ENCODE measurements at regions not wholly inside any gene's neighbourhood (a gene's known extent, or its start where the extent isn't known, plus 50 kb on each side); places are given as distances from the start of the nearest gene placed in this dataset.

DNA sequence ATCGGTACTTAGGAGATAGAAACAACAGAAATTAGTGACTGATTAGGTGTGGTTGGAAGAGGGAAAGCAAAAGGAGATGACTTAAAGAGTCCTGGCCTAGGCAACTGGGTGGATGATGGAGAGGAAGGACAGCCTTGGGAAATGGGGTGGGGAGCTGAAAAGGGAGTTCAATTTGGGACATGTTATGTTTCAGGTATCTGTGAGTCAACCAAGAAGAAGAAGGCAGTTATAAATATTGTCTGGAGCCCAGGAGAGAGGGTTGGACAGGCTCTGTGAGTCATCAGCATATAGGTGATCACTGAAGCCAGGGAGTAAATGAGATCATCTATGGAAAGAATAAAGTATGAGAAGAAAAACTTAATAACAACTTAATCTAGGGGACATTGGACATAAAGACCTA lies 357.7 kb downstream of the NPR3 start:
- Histone ChIP-seq H3K27me3 (no peaks in the 10 kb centered on the region), H3K27ac (replicated peaks in 1 of 4) (no peak overlapping the region), H3K4me1 (no peaks in the 10 kb centered on the region), H3K4me3 (no peak overlapping the region), H3K36me3 (no peaks in the 10 kb centered on the region), H3K9me3 (no peaks in the 10 kb centered on the region)
- 50% methylated on average over 1 of the region's 1 CpG for WGBS
- intact Hi-C loops (cut with DNase I) = no loop called here
- DNase-seq (ENCODE audit: extremely low spot score) = no peak
- no peak for TF ChIP-seq EP300 (IDR thresholded peaks at IDR 0.05)
- no peak for TF ChIP-seq POLR2A (IDR thresholded peaks at IDR 0.05; ENCODE audit: low read depth)
- no peak for TF ChIP-seq CTCF (IDR thresholded peaks at IDR 0.05)
- TF ChIP-seq POLR2AphosphoS5 (IDR thresholded peaks at IDR 0.05) = no peak

- Histone ChIP-seq H3K4me1 (no peaks in the 10 kb centered on the region), H3K9me3 (no peaks in the 10 kb centered on the region), H3K27ac (replicated peaks in 1 of 4) (no peak overlapping the region), H3K27me3 (no peaks in the 10 kb centered on the region), H3K36me3 (no peaks in the 10 kb centered on the region), H3K4me3 (no peak overlapping the region)
- intact Hi-C loops (cut with DNase I) = no loop called here
- TF ChIP-seq POLR2AphosphoS5 (IDR thresholded peaks at IDR 0.05) = no peak
- TF ChIP-seq POLR2A (IDR thresholded peaks at IDR 0.05; ENCODE audit: low read depth) = no peak
- no peak for TF ChIP-seq CTCF (IDR thresholded peaks at IDR 0.05)
- TF ChIP-seq EP300 (IDR thresholded peaks at IDR 0.05) = no peak
- 90% methylated on average over 4 of the region's 4 CpGs for WGBS
- DNase-seq (ENCODE audit: extremely low spot score) = no peak
Observed at GRCh38 chr5:33072296-33072695, 361.2 kb downstream of the NPR3 start.

- DNase-seq (ENCODE audit: extremely low spot score) = no peak
- H3K27me3 ChIP-seq = no peaks in the 10 kb centered on the region
- no peaks in the 10 kb centered on the region for H3K36me3 ChIP-seq
- 66% methylated on average over 2 of the region's 2 CpGs for WGBS
- H3K27ac ChIP-seq (replicated peaks in 1 of 4) = no peak overlapping the region
- intact Hi-C loops (cut with DNase I) = no loop called here
- no peaks in the 10 kb centered on the region for H3K9me3 ChIP-seq
- no peak overlapping the region for H3K4me3 ChIP-seq
- no peaks in the 10 kb centered on the region for H3K4me1 ChIP-seq
- TF ChIP-seq CTCF (IDR thresholded peaks at IDR 0.05) = no peak
- TF ChIP-seq POLR2A (IDR thresholded peaks at IDR 0.05; ENCODE audit: low read depth) = no peak
- TF ChIP-seq POLR2AphosphoS5 (IDR thresholded peaks at IDR 0.05) = no peak
- TF ChIP-seq EP300 (IDR thresholded peaks at IDR 0.05) = no peak
Observed at GRCh38 chr5:33072726-33073125, 361.6 kb downstream of the NPR3 start.

GRCh38 chr5:33073881-33074327 lies 362.8 kb downstream of the NPR3 start:
- TF ChIP-seq POLR2A (IDR thresholded peaks at IDR 0.05; ENCODE audit: low read depth) (no peak), CTCF (IDR thresholded peaks at IDR 0.05) (no peak), EP300 (IDR thresholded peaks at IDR 0.05) (no peak), POLR2AphosphoS5 (IDR thresholded peaks at IDR 0.05) (no peak)

DNA sequence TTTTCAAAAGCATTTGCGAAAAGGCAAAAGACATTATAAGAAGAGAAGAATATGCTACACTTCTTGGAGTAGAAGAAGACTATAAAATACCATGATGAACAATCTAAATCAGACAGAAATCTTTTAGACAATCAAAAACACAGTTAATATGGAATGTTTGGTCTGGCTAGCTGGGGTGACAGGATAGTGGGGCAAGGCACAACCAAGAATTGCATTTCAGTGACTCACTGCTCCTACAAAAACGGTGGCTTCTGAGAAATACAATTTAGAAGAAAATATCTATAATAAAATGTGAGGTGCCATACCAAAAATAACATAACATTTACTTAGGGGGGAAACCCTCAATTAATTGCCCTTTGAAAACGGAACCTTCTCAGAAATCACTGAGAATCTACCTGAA lies 363.4 kb downstream of the NPR3 start:
- Histone ChIP-seq H3K4me3 (no peak overlapping the region), H3K36me3 (no peaks in the 10 kb centered on the region), H3K9me3 (no peaks in the 10 kb centered on the region), H3K27me3 (no peaks in the 10 kb centered on the region), H3K4me1 (peaks cover 0 to 6% (median 0%) of the 10 kb centered on the region in 4 donors), H3K27ac (replicated peaks in 1 of 4) (no peak overlapping the region)
- WGBS = 83% methylated on average over 3 of the region's 3 CpGs
- intact Hi-C loops (cut with DNase I) = no loop called here
- TF ChIP-seq POLR2AphosphoS5 (IDR thresholded peaks at IDR 0.05) = no peak
- no peak for TF ChIP-seq POLR2A (IDR thresholded peaks at IDR 0.05; ENCODE audit: low read depth)
- no peak for TF ChIP-seq EP300 (IDR thresholded peaks at IDR 0.05)
- TF ChIP-seq CTCF (IDR thresholded peaks at IDR 0.05) = no peak
- DNase-seq (ENCODE audit: extremely low spot score) = no peak

More at GRCh38 chr5:33073881-33074327, 362.8 kb downstream of the NPR3 start:
- intact Hi-C loops (cut with DNase I) = no loop called here
- H3K27me3 ChIP-seq = no peaks in the 10 kb centered on the region
- H3K27ac ChIP-seq (replicated peaks in 1 of 4) = no peak overlapping the region
- no peaks in the 10 kb centered on the region for H3K36me3 ChIP-seq
- H3K4me1 ChIP-seq = peaks cover 0 to 3% (median 0%) of the 10 kb centered on the region in 4 donors
- whole genome bisulfite sequencing = 50% methylated on average over 3 of the region's 3 CpGs
- no peak overlapping the region for H3K4me3 ChIP-seq
- H3K9me3 ChIP-seq = no peaks in the 10 kb centered on the region
- DNase-seq (ENCODE audit: extremely low spot score) = no peak

Data from esophagus muscularis mucosa (tissue), 4 donors.